ENCODE measurements at regions not wholly inside any gene's neighbourhood (a gene's known extent, or its start where the extent isn't known, plus 50 kb on each side); places are given as distances from the start of the nearest gene placed in this dataset.

DNA sequence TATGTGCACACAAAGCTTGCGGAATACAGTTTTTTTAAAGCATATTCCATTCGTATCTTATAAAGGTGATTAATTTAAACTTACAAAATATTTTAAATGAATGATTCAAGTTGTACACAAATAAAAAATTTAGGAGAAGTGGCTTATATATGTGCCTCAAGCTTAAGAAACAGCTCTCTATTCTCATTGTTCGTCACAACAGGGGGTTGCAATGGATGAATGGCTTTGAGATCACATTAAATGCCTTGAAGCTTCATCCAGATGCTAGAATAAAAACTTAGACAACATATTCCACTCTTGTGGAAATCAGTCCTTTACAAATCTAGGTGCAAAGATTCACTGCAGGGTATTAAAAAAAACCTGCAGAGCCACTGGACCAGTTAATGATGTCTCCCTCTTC is 303.9 kb upstream of the LRFN5 start:
- TF ChIP-seq, protein P1, sequence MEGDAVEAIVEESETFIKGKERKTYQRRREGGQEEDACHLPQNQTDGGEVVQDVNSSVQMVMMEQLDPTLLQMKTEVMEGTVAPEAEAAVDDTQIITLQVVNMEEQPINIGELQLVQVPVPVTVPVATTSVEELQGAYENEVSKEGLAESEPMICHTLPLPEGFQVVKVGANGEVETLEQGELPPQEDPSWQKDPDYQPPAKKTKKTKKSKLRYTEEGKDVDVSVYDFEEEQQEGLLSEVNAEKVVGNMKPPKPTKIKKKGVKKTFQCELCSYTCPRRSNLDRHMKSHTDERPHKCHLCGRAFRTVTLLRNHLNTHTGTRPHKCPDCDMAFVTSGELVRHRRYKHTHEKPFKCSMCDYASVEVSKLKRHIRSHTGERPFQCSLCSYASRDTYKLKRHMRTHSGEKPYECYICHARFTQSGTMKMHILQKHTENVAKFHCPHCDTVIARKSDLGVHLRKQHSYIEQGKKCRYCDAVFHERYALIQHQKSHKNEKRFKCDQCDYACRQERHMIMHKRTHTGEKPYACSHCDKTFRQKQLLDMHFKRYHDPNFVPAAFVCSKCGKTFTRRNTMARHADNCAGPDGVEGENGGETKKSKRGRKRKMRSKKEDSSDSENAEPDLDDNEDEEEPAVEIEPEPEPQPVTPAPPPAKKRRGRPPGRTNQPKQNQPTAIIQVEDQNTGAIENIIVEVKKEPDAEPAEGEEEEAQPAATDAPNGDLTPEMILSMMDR (IDR thresholded peaks at IDR 0.05; ENCODE audit: control insufficient read depth, extremely low read depth, insufficient read depth): no peak
- H3K4me3 ChIP-seq (ENCODE audit: low read depth, low read length): no peak overlapping the region
- no peak for DNase-seq (ENCODE audit: low read depth)

DNA sequence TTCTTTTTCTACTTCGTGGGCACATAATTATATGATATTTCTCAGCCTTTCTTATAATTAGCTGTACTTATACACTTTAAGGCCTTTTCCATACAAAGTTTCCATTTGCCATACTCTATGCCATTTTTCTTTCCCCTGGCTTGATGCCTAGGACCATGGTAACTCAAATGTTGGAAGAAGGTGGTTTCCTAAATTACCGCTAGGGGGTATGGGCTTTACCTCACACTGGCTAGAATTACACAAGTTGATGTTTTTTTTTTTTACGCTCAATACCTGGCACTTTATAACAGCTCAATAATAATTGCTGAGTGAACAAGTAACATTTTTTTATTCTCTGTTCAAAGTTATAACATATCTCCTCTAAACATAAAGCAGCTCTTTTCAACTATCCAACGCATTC is 306.8 kb upstream of the LRFN5 start:
- TF ChIP-seq, protein P1 (IDR thresholded peaks at IDR 0.05; ENCODE audit: control insufficient read depth, extremely low read depth, insufficient read depth): peak; percentile 29; the same call in 1 of the 2 replicates
- H3K4me3 ChIP-seq (ENCODE audit: low read depth, low read length): no peak overlapping the region
- no peak for DNase-seq (ENCODE audit: low read depth)

DNA sequence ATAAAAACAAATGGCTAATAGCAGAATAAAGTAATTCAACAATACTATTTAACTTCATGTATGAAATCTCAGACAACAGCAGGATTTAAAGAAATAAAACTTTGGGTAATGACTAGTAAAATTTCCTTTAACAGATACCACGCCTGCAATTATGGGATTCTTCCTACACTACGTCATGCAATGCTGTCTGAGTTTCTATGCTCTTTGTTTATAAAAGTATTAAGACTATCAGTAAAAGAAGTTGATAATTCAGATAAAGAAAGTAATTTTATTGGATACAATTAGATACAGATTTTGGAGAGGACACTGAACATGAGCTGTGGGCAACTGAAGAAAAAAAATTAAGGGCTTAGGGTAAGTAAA is 308.4 kb upstream of the LRFN5 start:
- no peak for DNase-seq (ENCODE audit: low read depth)
- no peak overlapping the region for H3K4me3 ChIP-seq (ENCODE audit: low read depth, low read length)
- TF ChIP-seq, protein P1 (IDR thresholded peaks at IDR 0.05; ENCODE audit: control insufficient read depth, extremely low read depth, insufficient read depth): no peak

DNA sequence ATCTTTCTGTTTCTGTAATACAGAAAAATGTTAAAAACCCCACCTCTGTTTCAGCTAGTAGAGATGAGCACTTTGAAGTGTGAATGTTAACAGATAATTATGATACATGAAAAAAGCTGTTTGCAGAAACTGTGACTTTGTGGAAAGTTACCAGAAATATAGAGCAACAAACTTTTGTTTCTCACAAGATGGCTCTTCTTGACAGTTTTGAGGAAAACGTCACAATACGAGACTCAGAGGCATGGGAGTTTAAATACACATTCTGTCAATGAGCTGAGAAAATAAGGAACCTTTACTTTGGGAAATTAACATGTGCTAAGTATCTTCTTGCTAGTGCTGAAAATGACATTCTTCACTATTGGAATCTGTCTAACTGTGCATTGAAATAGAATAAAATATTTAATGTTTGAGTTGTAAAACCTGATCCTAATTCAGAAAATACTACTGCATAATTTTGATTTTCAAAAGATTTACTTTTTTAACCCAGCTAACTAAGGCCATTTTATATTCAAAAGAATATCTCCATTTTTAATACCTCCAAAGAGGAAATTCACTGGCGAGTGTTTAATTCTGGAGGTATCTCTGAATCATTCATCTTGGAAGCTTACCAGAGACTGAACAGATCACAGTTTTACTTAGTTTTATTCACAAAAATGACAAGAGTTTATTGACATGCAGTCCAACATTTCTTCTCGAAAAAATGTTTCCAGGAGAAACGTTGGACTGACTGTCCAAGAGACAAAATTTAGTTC is 308.9 kb upstream of the LRFN5 start:
- no peak for DNase-seq (ENCODE audit: low read depth)
- TF ChIP-seq, protein P1 (IDR thresholded peaks at IDR 0.05; ENCODE audit: control insufficient read depth, extremely low read depth, insufficient read depth): no peak
- no peak overlapping the region for H3K4me3 ChIP-seq (ENCODE audit: low read depth, low read length)

DNA sequence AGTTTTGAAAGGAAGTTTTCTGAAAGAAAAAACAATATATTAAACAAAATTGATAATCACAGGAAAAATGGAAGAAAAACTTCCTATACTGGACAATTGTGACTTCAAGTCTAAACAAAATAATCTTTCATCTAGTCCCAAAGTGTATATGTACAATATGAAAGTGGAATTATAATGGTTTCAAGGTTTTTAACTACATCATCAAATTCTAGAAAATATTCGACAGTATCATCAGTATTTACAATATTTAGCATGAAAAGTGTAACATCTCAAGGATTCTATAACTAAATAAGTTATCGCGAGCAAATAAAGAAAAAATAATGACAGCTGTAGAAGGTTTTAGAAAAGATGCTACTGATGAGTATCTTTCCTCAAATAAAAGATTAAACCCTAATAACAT is 310.9 kb upstream of the LRFN5 start:
- no peak for DNase-seq (ENCODE audit: low read depth)
- TF ChIP-seq, protein P1 (IDR thresholded peaks at IDR 0.05; ENCODE audit: control insufficient read depth, extremely low read depth, insufficient read depth): no peak
- H3K4me3 ChIP-seq (ENCODE audit: low read depth, low read length): no peak overlapping the region

DNA sequence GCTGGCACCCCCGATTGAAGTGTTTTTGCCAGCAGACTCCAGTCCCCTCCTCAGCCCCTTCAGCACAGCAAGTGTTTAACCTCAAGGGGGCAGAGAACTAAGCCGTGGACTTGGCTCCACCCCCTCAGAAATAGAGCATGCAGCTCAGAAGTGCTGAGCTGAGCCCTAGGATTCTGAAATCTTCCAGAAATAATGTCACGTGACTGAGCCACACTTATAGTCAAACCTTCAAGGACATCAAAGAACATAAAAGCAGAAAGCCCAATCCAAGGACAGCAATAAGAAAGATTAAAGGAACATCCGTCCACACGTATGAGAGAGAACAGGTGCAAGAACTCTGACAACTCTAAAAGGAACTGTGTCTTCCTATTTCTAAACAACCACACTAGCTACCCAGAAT is 317.7 kb upstream of the LRFN5 start:
- TF ChIP-seq, protein P1 (IDR thresholded peaks at IDR 0.05; ENCODE audit: control insufficient read depth, extremely low read depth, insufficient read depth): no peak
- DNase-seq (ENCODE audit: low read depth): no peak
- no peak overlapping the region for H3K4me3 ChIP-seq (ENCODE audit: low read depth, low read length)

DNA sequence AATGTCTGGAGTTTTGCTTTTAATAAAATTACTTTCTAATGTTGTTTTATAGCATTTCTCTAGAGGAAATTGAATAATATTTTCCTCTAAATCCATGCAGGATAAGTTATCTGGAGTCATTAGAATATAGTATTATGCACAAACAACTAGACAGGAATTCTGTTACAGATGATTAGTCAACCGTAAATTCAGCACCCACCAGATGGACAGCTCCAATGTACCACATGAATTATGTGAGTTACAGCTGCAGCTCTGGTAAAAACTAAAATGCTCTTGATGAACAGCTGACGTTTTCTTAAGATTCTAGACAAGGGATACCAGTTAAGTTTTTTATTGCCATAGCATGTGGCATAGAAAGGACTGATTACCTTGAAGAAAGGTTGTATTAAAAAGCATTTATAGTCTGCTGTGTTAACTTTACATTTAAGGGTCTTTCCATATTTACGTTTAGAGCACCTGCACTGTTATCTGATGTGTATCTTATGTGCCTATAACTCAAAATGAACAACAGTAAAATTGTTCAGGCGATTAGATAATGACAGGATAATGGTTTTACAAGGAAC is 321.4 kb upstream of the LRFN5 start:
- TF ChIP-seq, protein P1 (IDR thresholded peaks at IDR 0.05; ENCODE audit: control insufficient read depth, extremely low read depth, insufficient read depth): no peak
- DNase-seq (ENCODE audit: low read depth): peak; percentile 46
- H3K4me3 ChIP-seq (ENCODE audit: low read depth, low read length): no peak overlapping the region

All from LNCaP clone FGC (cell line).